Large intestine (tissue), 3 donors: ENCODE measurements at regions not wholly inside any gene's neighbourhood (a gene's known extent, or its start where the extent isn't known, plus 50 kb on each side); places are given as distances from the start of the nearest gene placed in this dataset.
"Not testable (repeated sequence)": the region's sequence is repeated elsewhere in the genome, so short reads cannot be mapped to it uniquely, and the experiment has no call there.

ENCODE experiments used
- DNase-seq, 2 donors: peaks; one replicate each; pipeline versions ENCODE4 v3.0.0 to v3.0.0-alpha.2; 2013
- H3K27ac ChIP-seq: one replicate; pipeline ENCODE4 v1.5.1; 2013; ENCODE audit warnings: low read length
- H3K27me3 ChIP-seq: 2 replicates; pipeline ENCODE4 v1.6.1; 2013; ENCODE audit warnings: low read length; ENCODE audit not compliant: control insufficient read depth, insufficient read depth
- H3K36me3 ChIP-seq: 2 replicates; pipeline ENCODE4 v1.6.1; 2013; ENCODE audit warnings: low read length; ENCODE audit not compliant: control insufficient read depth, insufficient read depth
- H3K4me1 ChIP-seq: one replicate; pipeline ENCODE4 v1.6.1; 2013; ENCODE audit warnings: low read length; ENCODE audit not compliant: control insufficient read depth, insufficient read depth
- H3K4me3 ChIP-seq: one replicate; pipeline ENCODE4 v1.5.1; 2013; ENCODE audit warnings: low read length
- H3K9me3 ChIP-seq: one replicate; pipeline ENCODE4 v1.6.1; 2013; ENCODE audit warnings: mild to moderate bottlenecking, low read depth, low read length, moderate library complexity; ENCODE audit not compliant: control insufficient read depth
- WGBS: methylation state at CpG from one replicate; pipeline ENCODE4 v1.1.5; 2013; ENCODE audit warnings: low lambda C conversion rate; ENCODE audit not compliant: insufficient coverage; 5-methylcytosine and 5-hydroxymethylcytosine counted together

GRCh38 chr2:15819562-15820256 is 120.6 kb upstream of the MYCN start:
- H3K27ac ChIP-seq: no peak overlapping the region
- WGBS: 100% methylated on average over 1 of the region's 10 CpGs
- H3K4me3 ChIP-seq: no peak overlapping the region
- no peaks in the 10 kb centered on the region for H3K9me3 ChIP-seq
- H3K36me3 ChIP-seq: no peaks in the 10 kb centered on the region
- no peak for DNase-seq
- H3K27me3 ChIP-seq: no peaks in the 10 kb centered on the region
- H3K4me1 ChIP-seq: peaks cover 7% of the 10 kb centered on the region

GRCh38 chr2:15820257-15820566 is 120.1 kb upstream of the MYCN start:
- Histone ChIP-seq H3K4me3 (no peak overlapping the region), H3K9me3 (no peaks in the 10 kb centered on the region), H3K4me1 (peaks cover 7% of the 10 kb centered on the region), H3K27me3 (no peaks in the 10 kb centered on the region), H3K36me3 (no peaks in the 10 kb centered on the region), H3K27ac (no peak overlapping the region)
- WGBS: 67% methylated on average over 4 of the region's 7 CpGs
- no peak for DNase-seq

GRCh38 chr2:15820927-15821326 is 119.4 kb upstream of the MYCN start:
- no peaks in the 10 kb centered on the region for H3K9me3 ChIP-seq
- no CpG with 5 or more reads among the region's 2 CpGs for WGBS
- DNase-seq: no peak
- H3K4me3 ChIP-seq: no peak overlapping the region
- H3K27ac ChIP-seq: no peak overlapping the region
- H3K36me3 ChIP-seq: no peaks in the 10 kb centered on the region
- H3K4me1 ChIP-seq: peaks cover 7% of the 10 kb centered on the region
- no peaks in the 10 kb centered on the region for H3K27me3 ChIP-seq

- H3K27me3 ChIP-seq: no peaks in the 10 kb centered on the region
- no CpG with 5 or more reads among the region's 9 CpGs for WGBS
- no peak for DNase-seq
- no peaks in the 10 kb centered on the region for H3K36me3 ChIP-seq
- no peak overlapping the region for H3K4me3 ChIP-seq
- no peak overlapping the region for H3K27ac ChIP-seq
- no peaks in the 10 kb centered on the region for H3K9me3 ChIP-seq
- peaks cover 18% of the 10 kb centered on the region for H3K4me1 ChIP-seq
Observed at GRCh38 chr2:15822151-15823044, 118.0 kb upstream of the MYCN start.

- H3K9me3 ChIP-seq: no peaks in the 10 kb centered on the region
- peaks cover 18% of the 10 kb centered on the region for H3K4me1 ChIP-seq
- H3K4me3 ChIP-seq: no peak overlapping the region
- WGBS: 96% methylated on average over 3 of the region's 10 CpGs
- no peak for DNase-seq
- H3K27me3 ChIP-seq: no peaks in the 10 kb centered on the region
- H3K27ac ChIP-seq: no peak overlapping the region
- H3K36me3 ChIP-seq: no peaks in the 10 kb centered on the region
Observed at GRCh38 chr2:15823459-15824396, 116.6 kb upstream of the MYCN start.

GRCh38 chr2:15824467-15824866 is 115.9 kb upstream of the MYCN start:
- not testable (repeated sequence) for H3K27me3 ChIP-seq, H3K9me3 ChIP-seq, DNase-seq, H3K4me3 ChIP-seq, H3K27ac ChIP-seq, H3K36me3 ChIP-seq
- H3K4me1 ChIP-seq: peaks cover 13% of the 10 kb centered on the region
- no CpG with 5 or more reads among the region's 7 CpGs for WGBS

GRCh38 chr2:15825276-15825980 is 114.9 kb upstream of the MYCN start:
- Histone ChIP-seq H3K9me3 (no peaks in the 10 kb centered on the region), H3K4me3 (no peak overlapping the region), H3K27me3 (no peaks in the 10 kb centered on the region), H3K36me3 (no peaks in the 10 kb centered on the region), H3K4me1 (peaks cover 10% of the 10 kb centered on the region), H3K27ac (no peak overlapping the region)
- 60% methylated on average over 2 of the region's 13 CpGs for WGBS
- no peak for DNase-seq

- Histone ChIP-seq H3K9me3 (no peaks in the 10 kb centered on the region), H3K4me1 (peaks cover 18% of the 10 kb centered on the region), H3K36me3 (no peaks in the 10 kb centered on the region), H3K4me3 (no peak overlapping the region), H3K27me3 (no peaks in the 10 kb centered on the region), H3K27ac (peak overlapping the region; percentile 37)
- WGBS: no CpG with 5 or more reads among the region's 8 CpGs
- DNase-seq: peak; percentile 56 to 86
Observed at GRCh38 chr2:15826273-15826717, 114.1 kb upstream of the MYCN start.

- DNase-seq: no peak
- H3K4me3 ChIP-seq: no peak overlapping the region
- no CpG with 5 or more reads among the region's 4 CpGs for WGBS
- peak overlapping the region; percentile 37 for H3K27ac ChIP-seq
- no peaks in the 10 kb centered on the region for H3K27me3 ChIP-seq
- no peaks in the 10 kb centered on the region for H3K36me3 ChIP-seq
- H3K9me3 ChIP-seq: no peaks in the 10 kb centered on the region
- peaks cover 19% of the 10 kb centered on the region for H3K4me1 ChIP-seq
Observed at GRCh38 chr2:15827001-15827400, 113.3 kb upstream of the MYCN start.
